ENCODE measurements at regions not wholly inside any gene's neighbourhood (a gene's known extent, or its start where the extent isn't known, plus 50 kb on each side); places are given as distances from the start of the nearest gene placed in this dataset.
"Not testable (repeated sequence)": the region's sequence is repeated elsewhere in the genome, so short reads cannot be mapped to it uniquely, and the experiment has no call there.

GRCh38 chr10:71912431-71912830, 51.8 kb upstream of the CHST3 start:
- DNase-seq (ENCODE audit: low read depth, low spot score), result no peak

- peak; percentile 40 for DNase-seq (ENCODE audit: low read depth, low spot score)
Observed at GRCh38 chr10:71911296-71911953, 52.8 kb upstream of the CHST3 start.

GRCh38 chr10:71909399-71910083, 54.7 kb upstream of the CHST3 start:
- DNase-seq (ENCODE audit: low read depth, low spot score), result no peak

GRCh38 chr10:71908998-71909397, 55.2 kb upstream of the CHST3 start:
- DNase-seq (ENCODE audit: low read depth, low spot score), result no peak

- no peak for DNase-seq (ENCODE audit: low read depth, low spot score)
Observed at GRCh38 chr10:71905164-71905563, 54.1 kb upstream of the PSAP start.

GRCh38 chr10:71903636-71904250, 52.7 kb upstream of the PSAP start:
- DNase-seq (ENCODE audit: low read depth, low spot score), result not testable (repeated sequence)

- DNase-seq (ENCODE audit: low read depth, low spot score), result no peak
Observed at GRCh38 chr10:71902351-71902750, 51.3 kb upstream of the PSAP start.
